Mucosa of descending colon (tissue), 3 donors: ENCODE measurements at regions not wholly inside any gene's neighbourhood (a gene's known extent, or its start where the extent isn't known, plus 50 kb on each side); places are given as distances from the start of the nearest gene placed in this dataset.

ENCODE experiments used
- ATAC-seq: fragments of 200-7000 bp; cut with Tn5 transposase; one replicate; pipeline ENCODE4 v1.9.1; 2020; ENCODE audit warnings: mild to moderate bottlenecking, moderate library complexity
- DNase-seq, 3 donors: peaks; one replicate each; pipeline ENCODE4 v3.0.0-alpha.2; 2020
- H3K36me3 ChIP-seq: fragments of 200-600 bp; one replicate; pipeline ENCODE4 v1.8.0; 2021; ENCODE audit warnings: low read depth, mild to moderate bottlenecking
- H3K4me1 ChIP-seq: fragments of 200-600 bp; one replicate; pipeline ENCODE4 v1.8.0; 2021; ENCODE audit warnings: low read depth, mild to moderate bottlenecking
- H3K4me3 ChIP-seq: fragments of 200-600 bp; one replicate; pipeline ENCODE4 v1.8.0; 2021; ENCODE audit warnings: mild to moderate bottlenecking
- H3K9me3 ChIP-seq: fragments of 200-600 bp; one replicate; pipeline ENCODE4 v1.8.0; 2021; ENCODE audit warnings: mild to moderate bottlenecking
- CTCF ChIP-seq: fragments of 200-600 bp; IDR thresholded peaks from one replicate; pipeline ENCODE4 v1.8.0; 2022; ENCODE audit warnings: antibody characterized with exemption, mild to moderate bottlenecking
- intact Hi-C, 2 donors: fragments of 100-400 bp; cut with DNase I in 1 of 2; cut with micrococcal nuclease in 1 of 2; formaldehyde crosslinking; loops; one replicate each; pipeline versions ENCODE4 v1.11.0 to v1.11.1; 2022; cut with DNase I, micrococcal nuclease
- donor health status: DM: no; HTN: no; CAD: no; lungs with moderate emphysema.
- donor health status: DM: no; HTN: no; CAD: no.
- donor health status: DM: no; HTN: yes; CAD: no.

- no peak for TF ChIP-seq CTCF
- no peaks in the 10 kb centered on the region for H3K9me3 ChIP-seq
- H3K4me3 ChIP-seq: no peak overlapping the region
- no peak for DNase-seq
- intact Hi-C loops: no loop called here
- no peaks in the 10 kb centered on the region for H3K4me1 ChIP-seq
- peak; percentile 72 for ATAC-seq
- H3K36me3 ChIP-seq: no peaks in the 10 kb centered on the region
Measured at GRCh38 chr4:23476515-23477090, 413.2 kb downstream of the PPARGC1A start.

- peaks cover 9% of the 10 kb centered on the region for H3K9me3 ChIP-seq
- ATAC-seq: no peak
- intact Hi-C loops: no loop called here
Measured at GRCh38 chr4:23463071-23463470, 426.8 kb downstream of the PPARGC1A start.

GRCh38 chr4:23458054-23458453 is 431.8 kb downstream of the PPARGC1A start:
- no peaks in the 10 kb centered on the region for H3K4me1 ChIP-seq
- no peaks in the 10 kb centered on the region for H3K9me3 ChIP-seq
- ATAC-seq (peak; percentile 91), DNase-seq (no peak)
- no peak overlapping the region for H3K4me3 ChIP-seq
- H3K36me3 ChIP-seq: no peaks in the 10 kb centered on the region
- intact Hi-C loops: no loop called here
- TF ChIP-seq CTCF: no peak

More at GRCh38 chr4:23463071-23463470, 426.8 kb downstream of the PPARGC1A start:
- no peak for TF ChIP-seq CTCF
- H3K4me1 ChIP-seq: no peaks in the 10 kb centered on the region
- H3K36me3 ChIP-seq: no peaks in the 10 kb centered on the region
- H3K4me3 ChIP-seq: no peak overlapping the region
- no peak for DNase-seq

GRCh38 chr4:23456864-23457263 is 433.0 kb downstream of the PPARGC1A start:
- Histone ChIP-seq H3K4me1 (no peaks in the 10 kb centered on the region), H3K4me3 (no peak overlapping the region), H3K9me3 (no peaks in the 10 kb centered on the region), H3K36me3 (no peaks in the 10 kb centered on the region)
- no peak for DNase-seq
- intact Hi-C loops: no loop called here
- no peak for TF ChIP-seq CTCF
- no peak for ATAC-seq

GRCh38 chr4:23455456-23456158 is 434.2 kb downstream of the PPARGC1A start:
- peak in 1 of 3 donors; percentile 64 for DNase-seq
- no peaks in the 10 kb centered on the region for H3K9me3 ChIP-seq
- no peaks in the 10 kb centered on the region for H3K36me3 ChIP-seq
- peak; percentile 62 for ATAC-seq
- no peak for TF ChIP-seq CTCF
- H3K4me3 ChIP-seq: no peak overlapping the region
- no peaks in the 10 kb centered on the region for H3K4me1 ChIP-seq
- intact Hi-C loops: no loop called here
